ENCODE measurements at regions not wholly inside any gene's neighbourhood (a gene's known extent, or its start where the extent isn't known, plus 50 kb on each side); places are given as distances from the start of the nearest gene placed in this dataset.

DNA sequence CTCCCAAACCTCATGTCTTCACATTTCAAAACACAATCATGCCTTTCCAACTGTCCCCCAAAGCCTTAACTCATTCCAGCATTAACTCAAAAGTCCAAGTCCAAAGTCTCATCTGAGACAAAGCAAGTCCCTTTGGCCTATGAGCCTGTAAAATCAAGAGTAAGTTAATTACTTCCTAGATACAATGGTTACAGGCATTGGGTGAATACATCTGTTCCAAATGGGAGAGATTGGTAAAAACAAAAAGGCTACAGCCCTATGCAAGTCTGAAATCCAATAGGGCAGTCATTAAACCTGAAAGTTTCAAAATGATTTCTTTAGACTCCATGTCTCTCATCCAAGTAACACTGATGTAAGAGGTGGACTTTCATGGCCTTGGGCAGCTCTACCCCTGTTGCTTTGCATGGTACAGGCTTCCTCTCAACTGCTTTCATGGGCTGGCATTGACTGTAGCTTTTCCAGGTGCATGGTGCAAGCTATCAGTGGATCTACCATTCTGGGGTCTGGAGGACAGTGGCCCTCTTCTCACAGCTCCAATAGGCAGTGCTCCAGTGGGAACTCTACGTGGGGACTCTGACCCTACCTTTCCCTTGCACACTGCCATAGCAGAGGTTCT, 55.0 kb upstream of the PLSCR4 start:
- no peak for ATAC-seq
- H3K79me2 ChIP-seq (ENCODE audit: insufficient read depth, low read length), result no peaks in the 10 kb centered on the region
- H4K20me1 ChIP-seq (ENCODE audit: insufficient read depth, low read length), result no peaks in the 10 kb centered on the region
- H3K9ac ChIP-seq (ENCODE audit: insufficient read depth, low read depth, low read length), result no peak overlapping the region
- TF ChIP-seq ZNF264 (CRISPR knock-in tag; IDR thresholded peaks at IDR 0.05), result no peak
- no peak for TF ChIP-seq ZKSCAN5 (CRISPR knock-in tag; IDR thresholded peaks at IDR 0.05)
- TF ChIP-seq POGK (CRISPR knock-in tag; conservative IDR thresholded peaks at IDR 0.05), result no peak
- TF ChIP-seq EED (CRISPR knock-in tag; IDR thresholded peaks at IDR 0.05), result no peak
- no peak for TF ChIP-seq ZNF550 (CRISPR knock-in tag; IDR thresholded peaks at IDR 0.05; ENCODE audit: borderline replicate concordance)
- TF ChIP-seq FOXA3 (CRISPR knock-in tag; IDR thresholded peaks at IDR 0.05), result no peak
- no peak for TF ChIP-seq IKZF4 (CRISPR knock-in tag; IDR thresholded peaks at IDR 0.05; ENCODE audit: borderline replicate concordance, low read depth, not compliant biosample characterization)
- no peak for TF ChIP-seq ATF6 (CRISPR knock-in tag; conservative IDR thresholded peaks at IDR 0.05)
- TF ChIP-seq ZBTB26 (CRISPR knock-in tag; IDR thresholded peaks at IDR 0.05; ENCODE audit: borderline replicate concordance), result no peak
- no peak overlapping the region for H3K4me3 ChIP-seq (replicated peaks in 1 of 3; ENCODE audit: insufficient read depth in 1 of 3, low read depth in 2 of 3, low read length in 3 of 3)
- CTCF ChIA-PET (ENCODE audit: low intra/inter-chr PET ratio, low total read pairs), result no interaction called here
- no TSS peak for BruUV-seq (replicated peaks)
- H2AFZ ChIP-seq (ENCODE audit: low read length), result no peak overlapping the region
- 0% methylated on average over 1 of the region's 1 CpG for WGBS (ENCODE audit: low lambda C conversion rate)
- H3K27me3 ChIP-seq (ENCODE audit: control insufficient read depth in 1 of 2, insufficient read depth in 2 of 2, low read length in 2 of 2), result no peaks in the 10 kb centered on the region
- H3K9me3 ChIP-seq (ENCODE audit: low read length), result no peaks in the 10 kb centered on the region; the same call in 1 of the 2 replicates
- no peaks in the 10 kb centered on the region for H3K4me1 ChIP-seq (ENCODE audit: insufficient read depth, low read length)
- H3K4me2 ChIP-seq (ENCODE audit: low read depth, low read length), result no peak overlapping the region
- no peak overlapping the region for H3K27ac ChIP-seq (ENCODE audit: extremely low read length, insufficient read depth, low read length)
- DNase-seq (ENCODE audit: low spot score), result no peak
- no peaks in the 10 kb centered on the region for H3K36me3 ChIP-seq (replicated peaks in 1 of 2; ENCODE audit: control insufficient read depth in 1 of 2, insufficient read depth in 2 of 2, low read length in 2 of 2)
- intact Hi-C loops (cut with micrococcal nuclease; ENCODE audit: unreplicated experiment), result no loop called here
- POLR2A ChIA-PET, result no interaction called here
- in situ Hi-C loops (cut with HindIII; ENCODE audit: extremely low pct_ligation_motif_present, low pct_unique_long_range_greater_than_20kb), result no loop called here
- FAIRE-seq, result no peak
